ENCODE measurements at regions not wholly inside any gene's neighbourhood (a gene's known extent, or its start where the extent isn't known, plus 50 kb on each side); places are given as distances from the start of the nearest gene placed in this dataset.
"Not testable (repeated sequence)": the region's sequence is repeated elsewhere in the genome, so short reads cannot be mapped to it uniquely, and the experiment has no call there.

- Histone ChIP-seq H3K9ac (ENCODE audit: low read length in 5 of 5) (no peak overlapping the region), H3K9me3 (ENCODE audit: control insufficient read depth in 5 of 5, low read length in 5 of 5) (no peaks in the 10 kb centered on the region), H3K4me3 (ENCODE audit: low read depth in 1 of 5, low read length in 5 of 5) (no peak overlapping the region), H3K27me3 (ENCODE audit: control insufficient read depth in 5 of 5, insufficient read depth in 4 of 5, low read length in 5 of 5) (no peaks in the 10 kb centered on the region), H3K4me1 (ENCODE audit: control insufficient read depth in 5 of 5, insufficient read depth in 5 of 5, low read length in 5 of 5) (no peaks in the 10 kb centered on the region), H3K27ac (ENCODE audit: low read depth, low read length) (no peak overlapping the region), H3K36me3 (ENCODE audit: control insufficient read depth in 5 of 5, insufficient read depth in 5 of 5, low read length in 5 of 5) (no peaks in the 10 kb centered on the region)
Observed at GRCh38 chr7:113030489-113030888, 56.1 kb downstream of the GPR85 start.

- Histone ChIP-seq H3K9me3 (ENCODE audit: control insufficient read depth in 5 of 5, low read length in 5 of 5) (peaks cover 0 to 3% (median 0%) of the 10 kb centered on the region in 5 donors), H3K9ac (ENCODE audit: low read length in 5 of 5) (no peak overlapping the region), H3K4me3 (ENCODE audit: low read depth in 1 of 5, low read length in 5 of 5) (no peak overlapping the region), H3K36me3 (ENCODE audit: control insufficient read depth in 5 of 5, insufficient read depth in 5 of 5, low read length in 5 of 5) (no peaks in the 10 kb centered on the region), H3K4me1 (ENCODE audit: control insufficient read depth in 5 of 5, insufficient read depth in 5 of 5, low read length in 5 of 5) (no peaks in the 10 kb centered on the region), H3K27me3 (ENCODE audit: control insufficient read depth in 5 of 5, insufficient read depth in 4 of 5, low read length in 5 of 5) (no peaks in the 10 kb centered on the region), H3K27ac (ENCODE audit: low read depth, low read length) (no peak overlapping the region)
Observed at GRCh38 chr7:113026941-113027340, 59.7 kb downstream of the GPR85 start.

- H3K27me3 ChIP-seq (ENCODE audit: control insufficient read depth in 5 of 5, insufficient read depth in 4 of 5, low read length in 5 of 5); H3K9me3 ChIP-seq (ENCODE audit: control insufficient read depth in 5 of 5, low read length in 5 of 5); H3K4me3 ChIP-seq (ENCODE audit: low read depth in 1 of 5, low read length in 5 of 5); H3K4me1 ChIP-seq (ENCODE audit: control insufficient read depth in 5 of 5, insufficient read depth in 5 of 5, low read length in 5 of 5); H3K9ac ChIP-seq (ENCODE audit: low read length in 5 of 5); H3K36me3 ChIP-seq (ENCODE audit: control insufficient read depth in 5 of 5, insufficient read depth in 5 of 5, low read length in 5 of 5); H3K27ac ChIP-seq (ENCODE audit: low read depth, low read length): not testable (repeated sequence)
Observed at GRCh38 chr7:113017144-113017857, 69.3 kb downstream of the GPR85 start.

GRCh38 chr7:113015034-113015645, 71.5 kb downstream of the GPR85 start:
- Histone ChIP-seq H3K27ac (ENCODE audit: low read depth, low read length) (no peak overlapping the region), H3K9me3 (ENCODE audit: control insufficient read depth in 5 of 5, low read length in 5 of 5) (no peaks in the 10 kb centered on the region), H3K4me1 (ENCODE audit: control insufficient read depth in 5 of 5, insufficient read depth in 5 of 5, low read length in 5 of 5) (no peaks in the 10 kb centered on the region), H3K27me3 (ENCODE audit: control insufficient read depth in 5 of 5, insufficient read depth in 4 of 5, low read length in 5 of 5) (no peaks in the 10 kb centered on the region), H3K36me3 (ENCODE audit: control insufficient read depth in 5 of 5, insufficient read depth in 5 of 5, low read length in 5 of 5) (no peaks in the 10 kb centered on the region), H3K4me3 (ENCODE audit: low read depth in 1 of 5, low read length in 5 of 5) (no peak overlapping the region), H3K9ac (ENCODE audit: low read length in 5 of 5) (no peak overlapping the region)

DNA sequence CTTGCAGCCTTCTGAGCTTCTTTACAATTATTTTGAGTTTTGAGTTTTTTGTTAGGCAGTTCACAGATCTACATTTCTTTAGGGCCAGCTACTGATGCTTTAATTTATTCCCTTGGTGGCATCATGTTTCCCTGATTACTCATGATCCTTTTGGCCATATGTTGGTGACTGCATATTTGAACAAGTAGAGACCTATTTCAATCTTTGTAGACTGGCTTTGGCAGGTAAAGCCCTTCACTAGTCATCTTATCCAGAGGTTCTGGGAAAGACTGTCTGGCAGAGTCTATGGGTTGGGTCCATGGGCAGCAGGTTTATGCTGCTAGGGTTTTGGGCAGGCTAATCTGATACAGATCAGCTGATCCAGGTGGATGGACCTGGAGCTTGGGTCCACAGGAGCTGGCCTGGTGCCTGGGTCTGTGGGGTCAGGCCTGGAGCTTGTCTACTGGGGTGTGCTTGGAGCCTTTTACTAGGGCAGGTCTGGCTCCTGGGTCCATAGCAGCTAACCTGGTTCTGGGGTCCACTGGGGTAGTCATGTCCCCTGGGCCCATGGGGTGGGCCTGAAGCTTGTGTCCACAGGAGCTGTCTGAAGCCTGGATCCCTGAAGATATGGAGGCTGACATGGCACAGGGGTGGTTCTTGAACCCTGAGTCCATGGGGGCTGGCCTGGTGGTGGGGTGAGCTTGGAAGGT, 72.7 kb downstream of the GPR85 start:
- no peak overlapping the region for H3K4me3 ChIP-seq (ENCODE audit: low read depth in 1 of 5, low read length in 5 of 5)
- no peak overlapping the region for H3K9ac ChIP-seq (ENCODE audit: low read length in 5 of 5)
- H3K9me3 ChIP-seq (ENCODE audit: control insufficient read depth in 5 of 5, low read length in 5 of 5): no peaks in the 10 kb centered on the region
- no peaks in the 10 kb centered on the region for H3K27me3 ChIP-seq (ENCODE audit: control insufficient read depth in 5 of 5, insufficient read depth in 4 of 5, low read length in 5 of 5)
- no peaks in the 10 kb centered on the region for H3K36me3 ChIP-seq (ENCODE audit: control insufficient read depth in 5 of 5, insufficient read depth in 5 of 5, low read length in 5 of 5)
- H3K27ac ChIP-seq (ENCODE audit: low read depth, low read length): no peak overlapping the region
- no peaks in the 10 kb centered on the region for H3K4me1 ChIP-seq (ENCODE audit: control insufficient read depth in 5 of 5, insufficient read depth in 5 of 5, low read length in 5 of 5)

DNA sequence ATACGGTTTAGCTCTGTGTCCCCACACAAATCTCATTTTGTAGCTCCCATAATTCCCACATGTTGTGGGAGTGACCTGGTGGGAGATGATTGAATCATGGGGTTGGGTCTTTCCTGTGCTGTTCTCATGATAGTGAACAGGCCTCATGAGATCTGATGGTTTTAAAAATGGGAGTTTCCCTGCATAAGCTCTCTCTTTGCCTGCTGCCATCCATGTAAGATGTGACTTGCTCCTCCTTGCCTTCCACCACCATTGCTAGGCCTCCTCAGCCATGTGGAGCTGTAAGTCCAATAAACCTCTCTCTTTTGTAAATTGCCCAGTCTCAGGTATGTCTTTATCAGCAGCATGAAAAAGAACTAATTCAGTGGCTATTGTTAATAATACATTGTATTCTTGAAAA, 73.8 kb downstream of the GPR85 start:
- not testable (repeated sequence) for H3K4me1 ChIP-seq (ENCODE audit: control insufficient read depth in 5 of 5, insufficient read depth in 5 of 5, low read length in 5 of 5); H3K9me3 ChIP-seq (ENCODE audit: control insufficient read depth in 5 of 5, low read length in 5 of 5); H3K27ac ChIP-seq (ENCODE audit: low read depth, low read length); H3K27me3 ChIP-seq (ENCODE audit: control insufficient read depth in 5 of 5, insufficient read depth in 4 of 5, low read length in 5 of 5); H3K36me3 ChIP-seq (ENCODE audit: control insufficient read depth in 5 of 5, insufficient read depth in 5 of 5, low read length in 5 of 5); H3K4me3 ChIP-seq (ENCODE audit: low read depth in 1 of 5, low read length in 5 of 5); H3K9ac ChIP-seq (ENCODE audit: low read length in 5 of 5)

DNA sequence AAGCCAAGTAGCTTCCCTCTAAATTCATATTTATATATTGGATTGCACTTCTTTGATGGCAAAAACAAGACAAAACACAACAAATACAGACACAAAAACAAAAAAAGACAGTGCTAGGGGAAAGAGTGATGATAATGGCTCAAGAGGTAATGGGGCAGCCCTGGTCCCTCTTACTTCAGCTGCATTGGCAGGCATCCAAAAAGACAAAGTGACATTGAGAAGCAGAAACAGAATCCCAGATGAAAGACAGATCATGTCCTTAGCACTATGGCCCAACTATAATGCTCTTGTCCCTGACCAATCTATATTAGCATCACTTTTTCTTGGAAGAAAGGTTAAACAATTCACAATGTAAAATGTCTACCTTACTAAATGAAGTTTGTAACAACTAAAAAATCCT, 76.2 kb downstream of the GPR85 start:
- Histone ChIP-seq H3K36me3 (ENCODE audit: control insufficient read depth in 5 of 5, insufficient read depth in 5 of 5, low read length in 5 of 5) (no peaks in the 10 kb centered on the region), H3K4me3 (ENCODE audit: low read depth in 1 of 5, low read length in 5 of 5) (no peak overlapping the region), H3K9me3 (ENCODE audit: control insufficient read depth in 5 of 5, low read length in 5 of 5) (peaks cover 0 to 4% (median 0%) of the 10 kb centered on the region in 5 donors), H3K9ac (ENCODE audit: low read length in 5 of 5) (no peak overlapping the region), H3K27me3 (ENCODE audit: control insufficient read depth in 5 of 5, insufficient read depth in 4 of 5, low read length in 5 of 5) (no peaks in the 10 kb centered on the region), H3K4me1 (ENCODE audit: control insufficient read depth in 5 of 5, insufficient read depth in 5 of 5, low read length in 5 of 5) (no peaks in the 10 kb centered on the region), H3K27ac (ENCODE audit: low read depth, low read length) (no peak overlapping the region)

GRCh38 chr7:113008755-113009154, 77.9 kb downstream of the GPR85 start:
- no peak overlapping the region for H3K4me3 ChIP-seq (ENCODE audit: low read depth in 1 of 5, low read length in 5 of 5)
- H3K4me1 ChIP-seq (ENCODE audit: control insufficient read depth in 5 of 5, insufficient read depth in 5 of 5, low read length in 5 of 5): no peaks in the 10 kb centered on the region
- no peak overlapping the region for H3K27ac ChIP-seq (ENCODE audit: low read depth, low read length)
- H3K9me3 ChIP-seq (ENCODE audit: control insufficient read depth in 5 of 5, low read length in 5 of 5): peaks cover 0 to 4% (median 0%) of the 10 kb centered on the region in 5 donors
- no peaks in the 10 kb centered on the region for H3K27me3 ChIP-seq (ENCODE audit: control insufficient read depth in 5 of 5, insufficient read depth in 4 of 5, low read length in 5 of 5)
- no peaks in the 10 kb centered on the region for H3K36me3 ChIP-seq (ENCODE audit: control insufficient read depth in 5 of 5, insufficient read depth in 5 of 5, low read length in 5 of 5)
- H3K9ac ChIP-seq (ENCODE audit: low read length in 5 of 5): no peak overlapping the region

DNA sequence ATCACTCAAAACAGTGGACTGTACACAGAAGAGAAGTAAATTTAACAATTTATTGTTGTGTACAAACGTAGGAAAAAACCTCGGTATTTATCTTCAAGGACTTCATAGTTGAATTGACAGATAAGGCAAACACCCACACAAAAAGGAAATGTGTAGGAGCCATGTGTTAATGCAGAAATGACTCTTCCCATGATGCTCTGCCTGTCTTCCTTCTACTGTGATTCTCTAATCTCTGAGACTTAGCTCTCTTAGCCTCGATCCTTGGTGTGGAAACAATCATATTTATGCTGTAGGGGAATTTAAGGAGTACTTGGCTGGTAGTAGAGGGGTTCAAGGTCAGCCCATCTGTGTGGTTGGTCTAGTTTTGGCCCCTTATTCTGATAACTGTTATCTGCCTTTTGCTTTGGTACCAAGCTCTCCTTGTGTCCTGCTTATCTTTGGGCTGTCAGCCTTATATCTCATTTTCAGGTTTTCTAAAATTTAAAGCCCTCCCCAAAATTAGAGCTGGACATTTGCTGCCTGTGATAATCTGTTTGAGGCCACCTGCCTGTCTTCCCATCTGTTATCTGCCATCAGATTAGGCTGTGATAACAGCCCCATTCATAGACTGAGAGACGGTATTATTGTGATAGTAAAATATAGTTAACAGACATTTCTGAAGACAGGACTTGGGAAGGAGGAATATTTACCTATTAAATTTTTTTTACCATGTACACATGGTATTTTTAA, 81.7 kb downstream of the GPR85 start:
- Histone ChIP-seq H3K27me3 (ENCODE audit: control insufficient read depth in 5 of 5, insufficient read depth in 4 of 5, low read length in 5 of 5) (no peaks in the 10 kb centered on the region), H3K27ac (ENCODE audit: low read depth, low read length) (no peak overlapping the region), H3K9me3 (ENCODE audit: control insufficient read depth in 5 of 5, low read length in 5 of 5) (peaks cover 0 to 4% (median 0%) of the 10 kb centered on the region in 5 donors), H3K9ac (ENCODE audit: low read length in 5 of 5) (no peak overlapping the region), H3K36me3 (ENCODE audit: control insufficient read depth in 5 of 5, insufficient read depth in 5 of 5, low read length in 5 of 5) (no peaks in the 10 kb centered on the region), H3K4me1 (ENCODE audit: control insufficient read depth in 5 of 5, insufficient read depth in 5 of 5, low read length in 5 of 5) (no peaks in the 10 kb centered on the region), H3K4me3 (ENCODE audit: low read depth in 1 of 5, low read length in 5 of 5) (no peak overlapping the region)
